Caki2 (cell line): ENCODE measurements at regions not wholly inside any gene's neighbourhood (a gene's known extent, or its start where the extent isn't known, plus 50 kb on each side); places are given as distances from the start of the nearest gene placed in this dataset.
"Not testable (repeated sequence)": the region's sequence is repeated elsewhere in the genome, so short reads cannot be mapped to it uniquely, and the experiment has no call there.

Source experiments
- DNase-seq: peaks from one replicate; pipeline ENCODE4 v3.0.0-alpha.2; 2015; ENCODE audit warnings: low read depth
- in situ Hi-C: cut with HindIII; loops from 2 replicates; pipeline ENCODE4 v1.10.0; 2016; ENCODE audit warnings: low sequenced_read_pairs, low pct_unique_long_range_greater_than_20kb, mixed read lengths

DNA sequence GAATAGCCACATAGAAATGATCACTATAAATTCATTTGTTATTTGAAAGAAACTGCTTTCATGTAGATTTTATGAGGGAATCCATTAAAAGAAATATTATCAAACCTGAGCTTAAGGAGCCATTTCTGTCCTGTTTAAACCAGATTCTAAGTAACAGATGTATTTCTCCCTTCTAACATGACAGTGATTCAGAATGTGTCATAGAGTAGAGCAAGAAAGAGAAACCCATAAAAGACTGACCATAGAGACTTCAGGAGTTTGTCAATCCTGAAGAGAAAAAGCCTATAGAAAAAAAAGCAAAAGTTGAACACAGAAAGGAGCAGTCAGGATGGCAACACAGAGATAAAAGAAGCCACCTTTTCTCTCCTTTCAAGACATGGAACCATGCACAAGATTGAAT, 390.6 kb downstream of the PRIM2 start:
- DNase-seq, result not testable (repeated sequence)

DNA sequence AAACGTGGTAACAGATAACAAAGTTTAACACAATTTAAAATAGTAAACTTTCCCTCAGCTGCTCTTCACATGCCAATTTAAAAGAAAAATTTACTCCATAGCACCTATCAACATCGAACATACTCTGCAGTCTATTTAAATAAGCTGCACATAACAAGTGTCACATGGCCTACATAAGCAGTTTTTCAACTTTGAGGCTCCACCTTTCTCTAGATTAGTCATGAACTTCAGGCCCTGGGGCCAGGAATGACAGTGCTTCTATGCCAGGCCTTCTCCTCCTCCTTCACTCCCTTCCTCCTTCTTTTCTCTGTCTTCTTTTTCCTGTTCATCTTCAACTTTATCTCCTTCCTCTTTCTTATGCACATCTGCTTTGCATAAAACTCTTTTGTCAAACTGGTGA, 405.1 kb downstream of the PRIM2 start:
- in situ Hi-C loops, result not testable (repeated sequence)
- peak; percentile 58 for DNase-seq

More for the DNA sequence above, 390.6 kb downstream of the PRIM2 start:
- in situ Hi-C loops, result not testable (repeated sequence)

DNA sequence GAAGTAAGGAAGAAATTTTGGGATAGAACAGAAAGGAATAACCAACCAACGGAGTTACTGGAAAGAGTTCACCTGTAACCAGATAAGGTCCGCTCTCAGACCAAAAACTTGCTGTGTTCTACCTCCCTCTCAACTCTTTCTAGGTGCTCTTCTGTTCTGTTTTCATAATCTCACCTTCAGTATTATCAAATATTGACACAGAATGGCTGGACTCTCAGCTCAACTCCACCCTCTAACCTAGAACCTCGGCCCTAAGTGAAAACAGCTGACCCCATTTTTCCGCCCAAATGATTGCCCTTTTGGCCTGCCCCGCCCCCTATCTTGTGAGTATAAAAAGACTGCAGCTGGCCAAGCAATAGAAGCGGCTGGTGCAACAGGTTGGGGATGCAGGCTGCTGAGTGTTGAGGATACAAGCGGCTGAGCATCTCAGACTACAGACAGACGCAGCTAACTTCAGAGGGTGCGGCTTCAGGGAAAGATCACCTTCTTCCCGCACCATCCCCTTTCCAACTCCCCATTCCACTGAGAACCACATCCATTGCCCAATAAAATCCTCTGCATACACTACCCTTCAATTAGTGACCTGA, 406.5 kb downstream of the PRIM2 start:
- in situ Hi-C loops, result not testable (repeated sequence)

DNA sequence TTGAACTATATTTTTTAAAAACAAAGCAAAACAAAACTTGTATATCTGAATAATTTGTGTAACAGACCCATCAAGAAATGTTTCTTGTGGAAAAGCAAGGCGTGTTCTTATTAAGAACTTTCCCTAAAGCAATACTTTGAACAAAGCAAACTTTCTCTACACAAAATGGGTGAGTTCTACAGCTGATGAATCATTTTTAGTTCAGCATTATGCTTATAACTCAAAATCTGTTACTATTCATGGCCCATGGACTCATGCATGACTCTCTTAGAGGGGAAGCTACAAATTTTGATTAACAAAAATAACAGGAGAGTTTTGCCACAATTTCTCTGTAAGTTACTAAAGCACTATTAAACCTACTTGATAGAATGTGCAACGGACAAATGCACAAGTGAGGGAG, 412.0 kb downstream of the PRIM2 start:
- in situ Hi-C loops, result not testable (repeated sequence)

More for the DNA sequence above, 406.5 kb downstream of the PRIM2 start:
- DNase-seq, result not testable (repeated sequence)

DNA sequence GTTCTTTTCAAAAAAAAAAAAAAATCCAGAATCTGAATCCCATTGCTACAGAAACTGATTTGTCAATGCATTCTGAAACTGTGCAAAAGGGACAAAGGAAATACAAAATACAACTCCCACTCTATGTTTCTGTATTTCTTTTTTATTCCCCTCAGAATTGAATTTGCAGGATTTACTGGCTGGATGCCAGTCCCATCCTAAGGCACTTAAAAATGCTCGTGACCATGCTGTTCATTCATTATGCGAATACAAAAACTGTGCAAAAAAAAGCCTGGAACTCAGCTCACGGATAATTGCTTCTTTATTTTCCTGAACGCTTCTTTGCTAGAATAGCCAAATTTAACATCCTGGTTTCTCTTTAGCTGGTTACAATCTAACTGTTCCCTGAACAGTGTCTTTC, 413.3 kb downstream of the PRIM2 start:
- DNase-seq, in situ Hi-C loops: not testable (repeated sequence)

More for the DNA sequence above, 412.0 kb downstream of the PRIM2 start:
- DNase-seq, result not testable (repeated sequence)

DNA sequence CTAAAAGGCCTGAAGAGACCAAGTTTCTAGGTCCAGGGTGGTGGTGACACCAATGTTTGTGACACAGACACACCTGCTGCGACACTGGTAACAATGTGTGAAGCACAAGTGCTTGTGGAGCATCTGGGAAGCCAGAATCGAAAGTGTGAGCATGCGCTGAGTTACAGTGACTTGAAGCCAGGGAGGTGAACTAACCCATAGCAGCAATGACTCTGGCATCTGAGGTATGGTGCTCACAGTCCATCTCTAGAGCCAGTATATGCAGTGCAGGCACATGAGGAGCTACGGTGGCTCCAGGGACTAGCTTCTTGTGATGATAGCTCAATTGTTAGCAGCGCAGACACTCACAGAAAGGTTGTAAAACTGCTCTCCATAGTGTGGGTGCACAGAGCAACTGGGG, 430.3 kb downstream of the PRIM2 start:
- in situ Hi-C loops, DNase-seq: not testable (repeated sequence)

DNA sequence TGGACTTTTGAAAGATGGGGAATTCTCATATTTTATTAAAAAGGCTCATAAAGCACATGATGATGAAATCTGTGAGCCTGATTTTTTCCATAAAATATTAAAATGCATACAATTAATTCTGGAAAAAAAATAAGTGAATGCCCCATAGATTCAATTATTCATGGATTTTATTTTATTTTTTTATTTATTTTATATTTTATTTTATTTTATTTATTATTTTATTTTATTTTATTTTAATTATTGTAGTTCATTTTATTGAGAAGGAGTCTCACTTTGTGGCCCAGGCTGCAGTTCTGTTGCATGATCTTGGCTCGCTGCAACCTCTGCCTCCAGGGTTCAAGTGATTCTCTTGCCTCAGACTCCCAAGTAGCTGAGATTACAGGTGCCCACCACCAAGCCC, 442.4 kb downstream of the PRIM2 start:
- DNase-seq, result not testable (repeated sequence)

DNA sequence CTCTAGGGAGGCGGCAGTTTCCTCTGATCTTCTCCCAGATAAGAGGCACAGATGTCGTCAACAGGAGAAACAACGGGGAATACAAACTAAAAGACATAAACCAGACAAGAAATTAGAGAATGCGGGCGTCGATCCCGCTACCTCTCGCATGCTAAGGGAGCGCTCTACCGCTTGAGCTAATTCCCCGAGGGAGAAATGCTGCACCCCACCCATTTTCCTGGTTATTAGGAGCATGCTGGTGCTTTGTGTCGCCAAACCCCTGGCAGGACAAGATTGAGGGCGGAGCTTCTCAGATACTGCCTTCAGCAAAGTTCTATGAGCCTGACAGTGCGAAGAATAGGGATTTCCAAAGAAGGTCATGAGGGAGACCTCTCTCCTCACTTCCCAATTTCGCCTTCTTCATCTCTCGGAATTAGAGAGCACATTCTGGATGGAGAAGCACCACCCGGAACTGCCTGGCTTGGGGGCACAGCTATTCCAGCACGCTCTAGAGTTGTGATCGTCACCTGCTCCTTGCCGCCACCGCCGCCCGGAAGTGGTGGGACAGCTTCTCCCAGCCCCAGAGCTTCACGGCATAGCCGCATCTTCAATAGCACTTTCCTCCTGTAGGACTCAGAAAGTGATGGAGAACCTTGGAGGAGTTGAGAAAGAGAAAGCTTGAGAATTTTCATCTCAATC, 475.4 kb downstream of the PRIM2 start:
- in situ Hi-C loops, DNase-seq: not testable (repeated sequence)

More for the DNA sequence above, 442.4 kb downstream of the PRIM2 start:
- in situ Hi-C loops, result not testable (repeated sequence)

DNA sequence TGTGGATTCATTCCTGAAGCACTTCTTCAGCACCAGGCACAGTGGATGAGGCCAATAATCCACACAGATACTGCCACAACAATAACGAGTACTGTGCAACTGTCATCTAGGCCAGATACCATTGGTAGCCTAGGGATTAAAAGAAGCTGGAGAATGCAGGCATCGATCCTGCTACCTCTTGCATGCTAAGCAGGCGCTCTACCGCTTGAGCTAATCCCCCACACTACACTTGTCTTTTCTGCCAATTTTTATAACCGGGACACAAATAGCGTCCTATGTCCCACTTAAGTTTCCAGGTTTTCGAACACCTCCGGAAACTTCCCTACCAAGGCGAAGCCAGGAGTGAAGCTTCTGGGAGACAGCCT, 475.9 kb downstream of the PRIM2 start:
- DNase-seq, in situ Hi-C loops: not testable (repeated sequence)

DNA sequence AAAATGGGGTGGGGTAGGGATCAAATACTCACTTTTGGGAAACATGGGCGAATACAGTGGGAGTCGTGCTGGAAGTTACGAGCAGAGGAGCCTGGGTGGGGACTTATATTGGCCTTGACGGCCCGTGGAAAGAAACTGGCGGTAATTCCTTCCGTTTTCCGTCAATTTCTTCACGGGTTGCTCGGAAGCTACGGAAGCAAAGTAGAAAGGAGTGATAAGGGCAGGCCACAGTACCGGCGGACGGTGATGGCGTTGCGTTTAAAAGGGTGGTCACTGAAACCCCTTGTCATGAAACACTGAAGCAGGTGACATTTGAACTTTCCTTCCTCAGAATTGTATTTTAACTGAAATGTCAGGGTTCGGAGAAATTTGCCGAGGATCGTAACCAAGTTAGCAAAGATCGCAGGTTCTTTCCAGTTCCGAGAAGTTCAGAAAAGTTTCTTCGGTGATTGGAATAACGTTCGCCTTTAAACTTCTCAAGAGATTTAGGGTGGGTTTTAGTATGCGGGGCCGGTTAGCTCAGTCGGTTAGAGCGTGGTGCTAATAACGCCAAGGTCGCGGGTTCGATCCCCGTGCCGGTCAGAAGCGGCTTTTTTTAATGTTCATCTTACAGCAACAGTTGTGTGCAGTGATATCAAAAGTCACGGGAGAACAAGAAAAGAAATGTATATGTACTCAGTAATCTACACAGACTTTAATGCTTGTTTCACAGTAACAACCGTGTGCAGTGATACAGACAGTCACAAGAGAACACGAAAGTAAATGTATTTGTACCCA, 482.5 kb downstream of the PRIM2 start:
- not testable (repeated sequence) for DNase-seq

DNA sequence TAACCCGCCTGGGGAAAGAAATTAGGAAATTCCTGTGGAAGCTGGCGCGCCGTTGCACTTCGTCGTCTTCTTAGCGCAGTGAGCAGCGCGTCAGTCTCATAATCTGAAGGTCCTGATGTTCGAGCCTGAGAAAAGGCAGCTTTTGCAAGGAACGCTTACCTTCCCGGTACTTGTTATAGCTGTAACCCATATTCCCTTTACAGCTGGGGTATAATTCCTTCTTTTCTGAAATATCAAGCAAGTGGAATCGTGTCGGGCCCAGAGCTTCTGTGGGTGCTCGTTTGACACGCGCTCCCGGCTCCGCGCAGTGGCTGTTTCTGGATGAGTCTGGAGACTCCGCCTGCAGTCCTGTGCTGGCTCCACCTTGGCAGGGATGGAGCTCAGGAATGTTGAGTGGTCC, 491.2 kb downstream of the PRIM2 start:
- DNase-seq, in situ Hi-C loops: not testable (repeated sequence)

More for the DNA sequence above, 482.5 kb downstream of the PRIM2 start:
- in situ Hi-C loops, result not testable (repeated sequence)

DNA sequence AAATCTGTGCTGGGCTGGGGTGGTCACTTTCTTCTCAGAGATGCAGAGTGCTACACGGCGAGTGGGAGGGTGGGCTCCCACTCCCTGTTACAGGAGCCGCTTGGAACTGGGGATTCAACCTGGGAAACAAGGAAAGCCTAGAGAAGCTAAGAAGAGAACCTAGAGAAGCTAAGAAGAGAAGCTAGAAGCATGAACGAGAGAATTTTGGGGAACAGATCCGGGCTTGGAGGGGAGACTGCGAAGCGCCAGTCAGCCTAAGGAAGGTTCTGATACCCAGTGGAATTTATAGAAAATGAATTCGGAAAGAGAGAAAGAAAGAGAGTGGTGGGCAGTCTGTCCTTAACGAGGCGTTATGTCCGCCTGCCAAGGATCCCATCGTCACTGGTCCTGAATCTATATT, 492.0 kb downstream of the PRIM2 start:
- DNase-seq, in situ Hi-C loops: not testable (repeated sequence)

DNA sequence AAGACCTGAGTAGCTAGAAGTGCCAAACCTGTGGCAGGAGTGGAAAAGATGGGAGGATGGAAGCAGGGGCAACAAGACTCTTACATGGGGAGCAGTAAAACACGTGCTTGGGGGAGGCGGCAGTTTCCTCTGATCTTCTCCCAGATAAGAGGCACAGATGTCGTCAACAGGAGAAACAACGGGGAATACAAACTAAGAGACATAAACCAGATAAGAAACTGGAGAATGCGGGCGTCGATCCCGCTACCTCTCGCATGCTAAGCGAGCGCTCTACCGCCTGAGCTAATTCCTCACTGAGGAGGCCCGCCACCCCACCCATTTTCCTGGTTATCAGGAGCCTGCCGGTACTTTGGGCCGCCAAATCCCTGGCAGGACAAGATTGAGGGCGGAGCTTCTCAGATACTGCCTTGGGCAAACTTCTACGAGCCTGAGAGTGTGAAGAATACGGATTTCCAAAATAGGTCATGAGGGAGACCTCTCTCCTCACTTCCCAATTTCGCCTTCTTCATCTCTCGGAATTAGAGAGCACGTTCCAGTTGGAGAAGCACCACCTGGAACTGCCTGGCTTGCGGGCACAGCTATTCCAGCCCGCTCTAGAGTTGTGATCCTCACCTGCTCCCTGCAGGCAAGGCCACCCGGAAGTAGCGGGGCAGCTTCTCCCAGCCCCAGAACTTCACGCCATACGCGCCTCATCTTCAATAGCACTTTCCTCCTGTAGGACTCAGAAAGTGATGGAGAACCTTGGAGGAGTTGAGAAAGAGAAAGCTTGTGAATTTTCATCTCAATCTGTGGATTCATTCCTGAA, 496.0 kb downstream of the PRIM2 start:
- in situ Hi-C loops, DNase-seq: not testable (repeated sequence)

DNA sequence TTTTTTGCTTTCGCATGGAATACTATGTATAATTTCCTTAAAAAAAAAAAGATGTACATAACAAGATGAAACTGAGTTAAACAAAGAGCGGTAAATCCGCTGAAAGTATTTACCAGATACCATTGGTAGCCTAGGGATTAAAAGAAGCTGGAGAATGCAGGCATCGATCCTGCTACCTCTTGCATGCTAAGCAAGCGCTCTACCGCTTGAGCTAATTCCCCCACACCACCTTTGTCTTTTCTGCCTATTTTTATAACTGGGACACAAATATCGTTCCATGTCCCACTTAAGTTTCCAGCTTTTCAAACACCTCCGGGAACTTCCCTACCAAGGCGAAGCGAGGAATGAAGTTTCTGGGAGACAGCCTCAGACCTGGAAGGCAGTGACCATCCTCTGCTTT, 498.4 kb downstream of the PRIM2 start:
- in situ Hi-C loops, DNase-seq: not testable (repeated sequence)

DNA sequence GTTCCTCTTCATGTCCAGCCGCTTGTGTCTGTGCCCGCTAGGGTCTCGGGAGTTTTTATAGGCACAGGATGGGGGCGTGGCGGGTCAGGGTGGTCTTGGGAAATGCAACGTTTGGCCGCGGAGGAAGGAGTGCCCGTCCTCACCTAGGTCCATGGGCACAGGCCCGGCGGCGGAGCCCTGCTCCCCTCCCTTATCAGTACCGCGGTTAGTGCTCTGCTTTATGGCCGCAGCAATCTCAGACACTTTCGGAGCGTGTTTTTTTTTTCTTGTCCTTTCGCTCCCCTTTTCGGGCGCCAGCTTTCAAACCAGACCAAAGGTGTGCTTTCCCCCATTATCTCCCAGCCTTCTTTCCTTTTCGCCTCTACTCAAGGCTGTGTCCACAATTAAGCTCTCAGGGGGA, 503.9 kb downstream of the PRIM2 start:
- in situ Hi-C loops, DNase-seq: not testable (repeated sequence)

DNA sequence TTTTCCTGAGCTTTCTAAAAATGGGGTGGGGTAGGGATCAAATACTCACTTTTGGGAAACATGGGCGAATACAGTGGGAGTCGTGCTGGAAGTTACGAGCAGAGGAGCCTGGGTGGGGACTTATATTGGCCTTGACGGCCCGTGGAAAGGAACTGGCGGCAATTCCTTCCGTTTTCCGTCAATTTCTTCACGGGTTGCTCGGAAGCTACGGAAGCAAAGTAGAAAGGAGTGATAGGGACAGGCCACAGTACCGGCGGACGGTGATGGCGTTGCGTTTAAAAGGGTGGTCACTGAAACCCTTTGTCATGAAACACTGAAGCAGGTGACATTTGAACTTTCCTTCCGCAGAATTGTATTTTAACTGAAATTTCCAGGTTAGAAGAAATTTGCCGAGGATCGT, 505.0 kb downstream of the PRIM2 start:
- in situ Hi-C loops, DNase-seq: not testable (repeated sequence)

DNA sequence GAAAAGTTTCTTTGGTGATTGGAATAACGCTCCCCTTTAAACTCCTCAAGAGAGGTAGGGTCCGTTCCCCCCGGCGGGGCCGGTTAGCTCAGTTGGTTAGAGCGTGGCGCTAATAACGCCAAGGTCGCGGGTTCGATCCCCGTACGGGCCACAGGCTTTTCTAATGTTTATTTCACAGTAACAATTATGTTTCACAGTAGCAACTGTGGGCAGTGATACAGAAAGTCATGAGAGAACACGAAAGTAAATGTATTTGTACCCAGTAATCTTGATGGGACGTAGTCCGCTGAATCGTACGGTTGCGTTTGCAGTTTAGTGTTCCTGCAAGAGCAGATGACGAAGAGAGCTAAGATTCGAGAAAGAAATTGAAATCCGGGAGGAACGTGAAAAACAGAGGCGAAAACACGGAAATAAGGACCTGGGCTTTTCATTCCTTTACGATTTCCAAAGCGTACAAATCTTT, 505.5 kb downstream of the PRIM2 start:
- in situ Hi-C loops, result no loop called here
- DNase-seq, result no peak

DNA sequence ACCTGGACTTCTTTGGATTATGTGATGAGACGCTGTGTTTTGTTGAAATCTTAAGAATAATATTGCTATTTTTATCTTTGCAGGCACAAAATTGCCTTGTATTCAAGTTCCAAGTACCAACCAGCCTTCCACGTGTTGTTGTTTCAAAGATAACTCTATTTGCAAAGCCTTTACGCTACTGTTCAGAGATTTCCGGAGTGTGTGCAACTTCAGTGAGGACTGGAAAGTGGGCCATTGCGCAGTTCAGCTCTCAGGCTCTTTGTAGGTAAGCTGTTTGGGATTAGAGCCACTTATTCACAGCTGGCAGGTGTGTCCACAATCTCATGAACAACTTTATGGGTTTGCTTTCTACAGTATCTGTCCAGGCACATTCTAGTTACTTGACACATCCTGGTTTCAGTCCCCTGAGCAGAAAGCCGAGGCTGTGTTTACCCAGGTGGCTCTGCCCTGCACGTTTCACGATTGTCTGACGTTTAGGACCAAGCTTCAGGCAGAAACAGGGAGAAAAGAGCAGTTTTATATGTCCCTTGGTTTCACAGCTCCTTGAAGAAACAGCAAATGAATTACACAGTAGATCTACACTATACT, 520.3 kb downstream of the PRIM2 start:
- DNase-seq, in situ Hi-C loops: not testable (repeated sequence)
